ENCODE measurements at regions not wholly inside any gene's neighbourhood (a gene's known extent, or its start where the extent isn't known, plus 50 kb on each side); places are given as distances from the start of the nearest gene placed in this dataset.

DNA sequence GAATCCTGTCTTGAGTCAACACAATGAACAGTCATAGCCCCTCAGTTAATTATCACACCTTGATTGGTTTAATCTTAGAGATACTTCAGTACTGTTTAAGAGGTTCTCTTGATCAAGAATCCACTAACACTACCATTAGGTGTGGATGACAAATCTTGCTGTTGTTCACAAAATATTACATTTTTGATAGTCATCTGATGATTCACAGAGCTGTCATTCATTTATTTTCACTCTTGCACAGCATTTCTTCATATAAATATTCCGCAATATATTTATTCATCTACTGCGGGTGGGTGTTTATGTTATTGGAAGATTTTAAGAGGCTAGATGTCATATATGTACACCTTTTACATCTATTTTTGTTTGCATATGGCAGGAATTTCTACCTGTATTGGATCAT, 1138.1 kb upstream of the PRKX start (continued):
- TF ChIP-seq HNF4G (IDR thresholded peaks at IDR 0.05) (no peak), HNF4A (conservative IDR thresholded peaks at IDR 0.05) (no peak), YY1 (IDR thresholded peaks at IDR 0.05) (no peak), JUND (IDR thresholded peaks at IDR 0.05) (no peak)

DNA sequence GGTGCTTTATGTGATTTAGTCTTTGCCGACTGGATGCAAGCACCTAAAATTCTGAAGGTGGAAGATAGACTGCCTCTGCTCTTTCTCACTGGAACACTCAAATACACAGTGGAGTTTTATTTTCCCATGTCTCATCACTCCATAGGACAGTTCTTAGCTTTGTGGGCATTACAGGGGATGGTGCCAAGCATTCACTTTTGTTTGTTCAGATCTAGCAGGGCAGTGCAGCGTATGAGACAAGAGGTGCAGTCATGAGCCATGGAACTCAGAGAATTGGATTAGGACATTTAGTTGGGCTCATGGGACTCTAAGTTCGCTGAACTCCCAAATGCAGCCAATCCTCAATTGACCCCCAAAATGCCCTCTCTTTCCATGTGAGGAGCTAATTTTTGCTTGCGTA, 1136.9 kb upstream of the PRKX start:
- H3K4me1 ChIP-seq (ENCODE audit: control insufficient read depth in 4 of 4, insufficient read depth in 4 of 4, low read length in 3 of 4), result no peaks in the 10 kb centered on the region
- TF ChIP-seq CTCF (IDR thresholded peaks at IDR 0.05; ENCODE audit: low read depth, low read length, missing input control) (no peak), HNF4G (IDR thresholded peaks at IDR 0.05) (no peak), RXRA (IDR thresholded peaks at IDR 0.05) (no peak)
- H3K27me3 ChIP-seq (ENCODE audit: control insufficient read depth in 4 of 4, insufficient read depth in 4 of 4, low read length in 3 of 4), result no peaks in the 10 kb centered on the region
- 84% methylated on average over 4 of the region's 4 CpGs for WGBS
- no peak overlapping the region for H3K9ac ChIP-seq (ENCODE audit: low read depth in 1 of 2, low read length in 2 of 2)
- no peak overlapping the region for H3K27ac ChIP-seq (ENCODE audit: low read depth in 1 of 2, low read length in 2 of 2)
- H3K36me3 ChIP-seq (ENCODE audit: control insufficient read depth in 4 of 4, insufficient read depth in 3 of 4, low read depth in 1 of 4, low read length in 3 of 4), result no peaks in the 10 kb centered on the region
- peaks cover 0 to 2% (median 0%) of the 10 kb centered on the region in 4 donors for H3K9me3 ChIP-seq (ENCODE audit: control insufficient read depth in 4 of 4, low read length in 3 of 4)
- no peak overlapping the region for H3K4me3 ChIP-seq (ENCODE audit: low read depth in 1 of 3, low read length in 3 of 3)
- DNase-seq (ENCODE audit: low spot score), result no peak

GRCh38 chrX:4844376-4844775, 1130.9 kb upstream of the PRKX start:
- no peak for DNase-seq (ENCODE audit: low spot score)
- Histone ChIP-seq H3K4me1 (ENCODE audit: control insufficient read depth in 4 of 4, insufficient read depth in 4 of 4, low read length in 3 of 4) (no peaks in the 10 kb centered on the region), H3K36me3 (ENCODE audit: control insufficient read depth in 4 of 4, insufficient read depth in 3 of 4, low read depth in 1 of 4, low read length in 3 of 4) (no peaks in the 10 kb centered on the region), H3K4me3 (ENCODE audit: low read depth in 1 of 3, low read length in 3 of 3) (no peak overlapping the region), H3K27ac (ENCODE audit: low read depth in 1 of 2, low read length in 2 of 2) (no peak overlapping the region), H3K27me3 (ENCODE audit: control insufficient read depth in 4 of 4, insufficient read depth in 4 of 4, low read length in 3 of 4) (no peaks in the 10 kb centered on the region), H3K9ac (ENCODE audit: low read depth in 1 of 2, low read length in 2 of 2) (no peak overlapping the region), H3K9me3 (ENCODE audit: control insufficient read depth in 4 of 4, low read length in 3 of 4) (peaks cover 0 to 5% (median 0%) of the 10 kb centered on the region in 4 donors)
- TF ChIP-seq HNF4A (conservative IDR thresholded peaks at IDR 0.05), result no peak
- TF ChIP-seq CTCF (IDR thresholded peaks at IDR 0.05; ENCODE audit: low read depth, low read length, missing input control), result no peak
- no peak for TF ChIP-seq ATF3 (IDR thresholded peaks at IDR 0.05)
- no peak for TF ChIP-seq RXRA (IDR thresholded peaks at IDR 0.05)
- TF ChIP-seq, protein P1, sequence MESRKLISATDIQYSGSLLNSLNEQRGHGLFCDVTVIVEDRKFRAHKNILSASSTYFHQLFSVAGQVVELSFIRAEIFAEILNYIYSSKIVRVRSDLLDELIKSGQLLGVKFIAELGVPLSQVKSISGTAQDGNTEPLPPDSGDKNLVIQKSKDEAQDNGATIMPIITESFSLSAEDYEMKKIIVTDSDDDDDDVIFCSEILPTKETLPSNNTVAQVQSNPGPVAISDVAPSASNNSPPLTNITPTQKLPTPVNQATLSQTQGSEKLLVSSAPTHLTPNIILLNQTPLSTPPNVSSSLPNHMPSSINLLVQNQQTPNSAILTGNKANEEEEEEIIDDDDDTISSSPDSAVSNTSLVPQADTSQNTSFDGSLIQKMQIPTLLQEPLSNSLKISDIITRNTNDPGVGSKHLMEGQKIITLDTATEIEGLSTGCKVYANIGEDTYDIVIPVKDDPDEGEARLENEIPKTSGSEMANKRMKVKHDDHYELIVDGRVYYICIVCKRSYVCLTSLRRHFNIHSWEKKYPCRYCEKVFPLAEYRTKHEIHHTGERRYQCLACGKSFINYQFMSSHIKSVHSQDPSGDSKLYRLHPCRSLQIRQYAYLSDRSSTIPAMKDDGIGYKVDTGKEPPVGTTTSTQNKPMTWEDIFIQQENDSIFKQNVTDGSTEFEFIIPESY (IDR thresholded peaks at IDR 0.05), result no peak
- no peak for TF ChIP-seq EGR1 (IDR thresholded peaks at IDR 0.05; ENCODE audit: low read depth in 2 of 2)
- no peak for TF ChIP-seq RAD21 (IDR thresholded peaks at IDR 0.05)
- TF ChIP-seq FOXA1 (IDR thresholded peaks at IDR 0.05), result no peak
- no peak for TF ChIP-seq FOXA2 (IDR thresholded peaks at IDR 0.05)
- TF ChIP-seq SP1 (IDR thresholded peaks at IDR 0.05), result no peak
- TF ChIP-seq NR2F2 (IDR thresholded peaks at IDR 0.05), result no peak
- WGBS, result 68% methylated on average over 4 of the region's 4 CpGs

All from liver (tissue), 8 donors.